Uterus (tissue), 2 donors: ENCODE measurements at regions not wholly inside any gene's neighbourhood (a gene's known extent, or its start where the extent isn't known, plus 50 kb on each side); places are given as distances from the start of the nearest gene placed in this dataset.

Experiments used
- CTCF ChIP-seq, 4 experiments: fragments of 200-600 bp in 2 of 4; fragments of 450-650 bp in 2 of 4; sonication (generic) in 2 of 4; IDR thresholded peaks; one replicate each; pipeline ENCODE4 v1.5.1; 2016 to 2019; ENCODE audit warnings: antibody characterized with exemption in 4 of 4, mild to moderate bottlenecking in 2 of 4, moderate library complexity in 1 of 4
- POLR2A ChIP-seq, 2 donors: fragments of 450-650 bp; IDR thresholded peaks; one replicate each; pipeline ENCODE4 v1.6.1; 2016; ENCODE audit warnings: antibody characterized with exemption in 2 of 2, mild to moderate bottlenecking in 1 of 2, moderate library complexity in 1 of 2

- TF ChIP-seq CTCF (IDR thresholded peaks at IDR 0.05) = no peak
- TF ChIP-seq POLR2A (IDR thresholded peaks at IDR 0.05) = no peak
These were observed 322.0 kb downstream of the MZT1 start for GRCh38 chr13:72405441-72405840.
